ENCODE measurements at regions not wholly inside any gene's neighbourhood (a gene's known extent, or its start where the extent isn't known, plus 50 kb on each side); places are given as distances from the start of the nearest gene placed in this dataset.

DNA sequence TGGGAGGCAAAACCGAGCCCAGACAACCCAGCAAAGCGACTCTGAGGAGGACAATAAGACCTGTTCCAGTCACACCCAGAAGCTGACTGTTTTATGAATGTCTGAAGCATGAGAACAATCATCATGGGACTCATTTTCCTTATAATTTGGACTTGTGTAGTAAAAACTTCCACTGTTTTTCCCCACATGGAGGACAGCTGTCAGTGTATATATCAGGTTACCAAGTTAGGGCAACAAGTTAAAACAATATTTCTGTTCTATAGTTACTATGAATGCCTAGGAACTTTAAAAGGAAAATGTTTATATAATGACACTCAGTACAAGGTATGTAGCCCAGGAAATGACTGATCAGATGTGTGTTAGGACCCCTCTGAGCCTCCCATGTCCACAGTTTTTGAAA, 528.2 kb upstream of the TSPY4 start:
- DNase-seq (ENCODE audit: low spot score in 2 of 2), result no peak
- no CpG with 5 or more reads among the region's 2 CpGs for WGBS, 2 donors
- no peak overlapping the region for H3K27ac ChIP-seq
- H3K36me3 ChIP-seq, result no peaks in the 10 kb centered on the region
- H3K4me3 ChIP-seq, result no peak overlapping the region
- TF ChIP-seq POLR2A (IDR thresholded peaks at IDR 0.05), result no peak
- TF ChIP-seq CTCF (IDR thresholded peaks at IDR 0.05), result no peak
- no peak for TF ChIP-seq EP300 (IDR thresholded peaks at IDR 0.05)
- H3K27me3 ChIP-seq, result no peaks in the 10 kb centered on the region
- H3K4me1 ChIP-seq, result no peaks in the 10 kb centered on the region
- H3K9me3 ChIP-seq, result no peaks in the 10 kb centered on the region

- WGBS, 2 donors, result 65% methylated on average over 2 of the region's 2 CpGs; no CpG with 5 or more reads in 1 of the 2 donors
- no peaks in the 10 kb centered on the region for H3K9me3 ChIP-seq
Measured at GRCh38 chrY:8814143-8814542, 523.1 kb upstream of the TSPY4 start.

DNA sequence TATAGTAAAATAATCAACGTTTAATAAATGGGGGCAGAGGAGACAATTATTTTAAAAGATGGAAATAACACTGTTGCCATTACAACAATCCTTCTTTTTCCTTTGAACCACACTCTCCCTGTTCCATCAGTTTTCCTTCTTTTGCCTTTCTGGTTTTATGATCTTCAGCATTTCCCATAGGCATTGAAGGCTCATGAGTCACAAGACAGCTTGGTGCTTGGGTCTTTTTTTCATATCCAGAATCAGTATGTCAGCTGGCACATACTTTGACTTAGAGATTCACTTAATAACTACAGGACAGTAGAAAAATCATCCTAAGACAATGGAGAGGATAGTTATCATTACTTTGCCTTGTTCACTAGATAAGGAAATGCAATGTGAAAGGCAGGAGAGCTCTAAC, 521.6 kb upstream of the TSPY4 start:
- Histone ChIP-seq H3K27ac (no peak overlapping the region), H3K4me3 (no peak overlapping the region), H3K4me1 (no peaks in the 10 kb centered on the region), H3K9me3 (no peaks in the 10 kb centered on the region), H3K36me3 (no peaks in the 10 kb centered on the region), H3K27me3 (no peaks in the 10 kb centered on the region)
- WGBS, 2 donors, result 4% methylated on average over 1 of the region's 1 CpG; no CpG with 5 or more reads in 1 of the 2 donors
- TF ChIP-seq EP300 (IDR thresholded peaks at IDR 0.05) (no peak), CTCF (IDR thresholded peaks at IDR 0.05) (no peak)
- DNase-seq (ENCODE audit: low spot score in 2 of 2), result no peak

More at GRCh38 chrY:8814143-8814542, 523.1 kb upstream of the TSPY4 start:
- Histone ChIP-seq H3K4me1 (no peaks in the 10 kb centered on the region), H3K36me3 (no peaks in the 10 kb centered on the region), H3K27me3 (no peaks in the 10 kb centered on the region), H3K4me3 (no peak overlapping the region), H3K27ac (no peak overlapping the region)
- TF ChIP-seq CTCF (IDR thresholded peaks at IDR 0.05) (no peak), EP300 (IDR thresholded peaks at IDR 0.05) (no peak), POLR2A (IDR thresholded peaks at IDR 0.05) (no peak)
- DNase-seq (ENCODE audit: low spot score in 2 of 2), result no peak

GRCh38 chrY:8820032-8820431, 517.2 kb upstream of the TSPY4 start:
- no peaks in the 10 kb centered on the region for H3K9me3 ChIP-seq
- no peak overlapping the region for H3K27ac ChIP-seq
- H3K36me3 ChIP-seq, result no peaks in the 10 kb centered on the region
- no peak overlapping the region for H3K4me3 ChIP-seq
- no peaks in the 10 kb centered on the region for H3K4me1 ChIP-seq
- 59% methylated on average over 4 of the region's 4 CpGs; no CpG with 5 or more reads in 1 of the 2 donors for WGBS, 2 donors
- no peaks in the 10 kb centered on the region for H3K27me3 ChIP-seq
- DNase-seq (ENCODE audit: low spot score in 2 of 2), result no peak
- TF ChIP-seq POLR2A (IDR thresholded peaks at IDR 0.05) (no peak), CTCF (IDR thresholded peaks at IDR 0.05) (no peak), EP300 (IDR thresholded peaks at IDR 0.05) (no peak)

GRCh38 chrY:8821106-8821505, 516.2 kb upstream of the TSPY4 start:
- WGBS, 2 donors, result 29% methylated on average over 1 of the region's 1 CpG; no CpG with 5 or more reads in 1 of the 2 donors
- DNase-seq (ENCODE audit: low spot score in 2 of 2), result no peak
- H3K9me3 ChIP-seq, result no peaks in the 10 kb centered on the region
- H3K4me1 ChIP-seq, result no peaks in the 10 kb centered on the region
- no peaks in the 10 kb centered on the region for H3K27me3 ChIP-seq
- TF ChIP-seq POLR2A (IDR thresholded peaks at IDR 0.05), result no peak
- no peaks in the 10 kb centered on the region for H3K36me3 ChIP-seq
- H3K4me3 ChIP-seq, result no peak overlapping the region
- H3K27ac ChIP-seq, result no peak overlapping the region

DNA sequence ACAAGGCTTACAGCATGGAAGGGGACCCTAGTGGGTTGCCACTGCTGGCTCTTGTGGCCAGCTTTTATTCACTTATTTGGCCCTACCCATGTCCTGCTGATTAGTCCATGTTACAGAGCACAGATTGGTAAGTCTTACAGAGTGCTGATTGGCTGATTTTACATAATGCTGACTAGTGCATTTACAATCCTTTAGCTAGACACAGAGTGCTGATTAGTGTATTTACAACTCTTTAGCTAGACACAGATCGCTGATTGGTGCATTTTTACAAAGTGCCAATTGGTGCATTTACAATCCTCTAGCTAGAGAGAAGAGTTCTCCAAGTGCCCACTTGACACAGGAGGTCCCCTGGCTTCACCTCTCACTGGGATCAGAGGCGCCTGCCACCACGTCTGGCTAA, 485.0 kb upstream of the TSPY4 start:
- Histone ChIP-seq H3K4me1 (no peaks in the 10 kb centered on the region), H3K4me3 (no peak overlapping the region), H3K27ac (no peak overlapping the region), H3K27me3 (no peaks in the 10 kb centered on the region), H3K36me3 (no peaks in the 10 kb centered on the region), H3K9me3 (no peaks in the 10 kb centered on the region)
- 72% methylated on average over 2 of the region's 3 CpGs; no CpG with 5 or more reads in 1 of the 2 donors for WGBS, 2 donors
- DNase-seq (ENCODE audit: low spot score in 2 of 2), result no peak
- TF ChIP-seq POLR2A (IDR thresholded peaks at IDR 0.05), result no peak
- TF ChIP-seq CTCF (IDR thresholded peaks at IDR 0.05), result no peak
- no peak for TF ChIP-seq EP300 (IDR thresholded peaks at IDR 0.05)

Data from tibial nerve (tissue), 4 donors.